Hematopoietic multipotent progenitor cell treated with erythropoietin and hydrocortisone succinate and interleukin-3 and kit ligand, for 15 days (in vitro differentiated cells): ENCODE measurements at regions not wholly inside any gene's neighbourhood (a gene's known extent, or its start where the extent isn't known, plus 50 kb on each side); places are given as distances from the start of the nearest gene placed in this dataset.
A peak's percentile ranks its signal among the peaks of the same experiment; 100 is the strongest.

Source experiments
- DNase-seq: peaks from one replicate; pipeline ENCODE4 v3.0.0-alpha.2; 2015; ENCODE audit warnings: low spot score

DNA sequence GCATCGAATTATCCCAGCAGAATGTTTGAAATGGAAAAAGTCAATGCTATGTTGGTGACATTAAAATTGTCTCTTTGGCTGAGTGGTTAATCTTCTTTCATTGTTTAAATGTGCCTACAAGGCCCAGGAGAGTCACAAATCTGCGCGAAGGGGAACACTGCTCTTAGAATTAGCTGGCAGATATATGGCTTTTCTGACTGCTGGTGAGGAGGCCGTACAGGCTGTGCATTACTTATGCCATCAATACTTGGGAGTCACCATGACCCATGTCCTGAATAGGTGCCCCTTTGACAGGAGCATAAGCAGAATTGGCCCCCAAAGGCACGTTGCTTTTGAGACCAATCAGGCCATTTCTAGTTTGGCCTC lies 521.5 kb downstream of the FUT8 start:
- DNase-seq, result no peak

DNA sequence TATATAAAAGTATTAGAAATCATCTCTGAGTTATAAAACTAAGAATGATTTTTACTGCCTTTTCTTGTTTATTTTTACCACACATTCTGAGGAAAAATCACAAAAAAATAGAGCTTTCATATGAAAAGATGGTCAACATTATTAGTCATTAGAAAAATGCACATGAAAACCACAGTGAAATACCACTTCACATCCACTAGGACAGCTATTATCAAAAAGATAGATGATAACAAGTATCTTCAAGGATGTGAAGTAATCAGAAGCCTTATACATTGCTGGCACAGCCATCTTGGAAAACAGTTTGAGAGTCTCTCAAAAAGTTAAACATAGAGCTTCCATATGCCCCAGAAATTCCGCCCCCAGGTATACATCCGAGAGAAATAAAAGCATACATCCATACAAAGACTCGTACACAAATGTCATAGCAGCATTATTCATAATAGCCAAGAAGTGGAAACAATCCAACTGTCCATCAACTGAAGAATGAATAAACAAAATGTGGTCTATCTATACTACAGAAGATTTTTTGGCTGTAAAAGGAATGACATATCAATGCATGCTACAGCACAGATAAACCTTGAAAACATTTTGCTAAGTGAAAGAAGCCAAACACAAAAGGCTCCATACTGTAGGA lies 523.9 kb downstream of the FUT8 start:
- no peak for DNase-seq

GRCh38 chr14:65937079-65937959 lies 524.8 kb downstream of the FUT8 start:
- no peak for DNase-seq

DNA sequence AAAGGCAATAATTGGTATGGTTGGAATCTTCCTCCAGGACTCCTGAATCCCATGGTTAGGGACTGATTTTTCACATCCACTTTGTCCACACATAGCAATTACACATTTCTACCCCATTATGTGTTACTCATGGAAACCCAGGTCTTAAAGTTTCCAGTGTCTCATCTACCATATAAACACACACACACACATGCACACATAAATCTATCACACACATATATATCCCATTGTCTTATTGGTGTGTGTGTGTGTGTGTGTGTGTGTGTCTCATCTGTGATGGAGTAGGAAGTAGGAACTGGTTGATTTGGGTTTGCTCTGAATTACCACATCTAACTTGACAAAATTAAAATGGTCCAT lies 525.4 kb downstream of the FUT8 start:
- DNase-seq, result no peak

DNA sequence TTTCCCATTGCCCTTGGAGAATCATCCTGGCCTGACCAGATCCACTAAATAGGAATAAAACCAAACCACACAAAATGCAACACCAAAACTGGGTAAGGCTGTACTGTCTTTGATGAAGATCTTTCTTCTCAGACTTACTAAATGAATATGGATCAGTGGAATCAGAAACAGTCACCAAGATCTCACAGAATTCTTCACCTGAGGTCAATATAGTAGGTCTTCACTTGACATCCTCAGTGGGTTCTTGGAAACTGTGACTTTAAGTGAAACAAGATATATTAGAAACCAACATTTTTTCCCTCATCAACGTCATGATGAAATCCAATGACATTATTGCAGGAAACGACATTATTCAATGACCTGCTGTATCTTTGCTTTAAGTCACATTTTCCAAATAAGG lies 526.2 kb downstream of the FUT8 start:
- DNase-seq, result no peak

GRCh38 chr14:65939184-65939583 lies 526.7 kb downstream of the FUT8 start:
- no peak for DNase-seq

GRCh38 chr14:65940056-65940735 lies 527.7 kb downstream of the FUT8 start:
- DNase-seq, result no peak

GRCh38 chr14:65941091-65941490 lies 528.6 kb downstream of the FUT8 start:
- DNase-seq, result no peak

DNA sequence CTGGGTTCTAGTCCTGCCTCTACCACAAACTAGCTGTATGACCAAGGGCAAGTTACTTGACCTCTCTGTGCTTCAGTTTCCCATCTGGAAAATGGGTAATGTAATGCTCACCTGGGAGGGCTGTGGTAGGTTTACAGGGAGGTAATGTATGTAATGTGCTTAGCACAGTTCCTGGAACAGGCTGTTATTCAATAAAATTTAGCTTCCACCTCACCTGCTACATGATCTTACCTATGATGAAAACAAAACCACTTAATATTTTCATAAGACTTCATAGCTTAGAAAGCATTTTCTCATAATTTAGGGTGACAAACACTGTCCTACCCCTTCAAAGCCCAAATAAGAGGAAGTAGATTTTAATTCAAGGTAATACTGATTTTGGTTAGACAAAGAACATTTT lies 530.6 kb downstream of the FUT8 start:
- DNase-seq, result no peak

GRCh38 chr14:65943916-65944410 lies 531.4 kb downstream of the FUT8 start:
- DNase-seq, result no peak

DNA sequence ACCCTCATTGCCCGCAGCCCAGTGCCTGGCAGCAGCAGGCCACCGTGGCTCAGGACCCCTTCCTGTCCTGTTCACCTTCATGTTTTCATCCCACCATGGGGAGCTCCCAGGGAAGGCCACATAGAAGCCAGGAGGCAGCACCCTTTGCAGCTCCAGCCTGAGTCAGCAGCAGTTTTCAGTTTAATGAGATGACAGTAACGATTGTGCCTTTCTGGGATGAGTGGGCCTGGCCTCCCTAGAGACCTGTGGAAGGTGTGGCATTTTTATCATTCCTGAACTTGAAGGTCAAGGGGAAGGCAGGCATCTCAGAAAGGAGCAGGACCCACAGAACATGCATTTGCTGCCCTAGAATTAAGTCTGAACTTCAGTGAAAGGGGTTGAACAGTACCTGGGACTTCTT lies 532.8 kb downstream of the FUT8 start:
- DNase-seq, result no peak

DNA sequence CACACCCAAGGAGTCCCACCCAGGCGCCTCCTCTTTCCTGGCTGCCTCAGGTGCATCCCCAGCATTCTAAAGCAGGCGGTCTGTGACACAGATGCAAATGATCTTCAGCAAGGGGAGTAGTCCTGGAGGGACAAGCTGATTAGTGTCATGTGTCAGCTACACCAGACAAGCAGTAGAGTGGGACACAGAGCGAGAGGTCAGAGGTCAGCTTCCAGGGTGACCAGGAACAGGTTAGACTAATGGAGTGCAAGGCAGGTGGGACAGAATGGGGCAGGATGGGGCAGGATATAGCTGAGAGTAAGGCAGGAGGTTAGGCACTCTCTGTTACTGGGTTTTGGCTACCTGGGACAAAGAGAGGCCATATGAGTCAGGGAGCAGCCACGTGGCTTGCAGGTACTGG lies 534.0 kb downstream of the FUT8 start:
- DNase-seq, result no peak

DNA sequence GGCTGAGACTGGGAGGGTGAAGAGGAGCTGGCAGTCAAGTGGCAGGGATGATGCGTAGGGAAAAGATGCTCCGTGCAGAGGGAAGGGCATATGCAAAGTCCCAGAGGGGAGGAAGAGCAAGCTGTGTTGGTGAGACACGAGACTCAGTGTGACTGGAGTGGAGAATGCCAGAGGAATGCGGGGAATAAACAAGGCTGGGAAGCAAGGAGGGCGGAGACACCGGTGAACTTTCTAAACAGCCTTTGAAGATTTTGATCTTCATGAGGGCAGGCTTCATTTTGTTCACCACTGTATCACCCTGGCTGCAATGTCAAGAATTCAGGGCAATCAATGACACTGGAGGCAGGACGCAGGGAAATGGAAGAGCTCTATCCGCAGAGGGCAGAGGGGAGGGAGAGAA lies 535.8 kb downstream of the FUT8 start:
- no peak for DNase-seq

DNA sequence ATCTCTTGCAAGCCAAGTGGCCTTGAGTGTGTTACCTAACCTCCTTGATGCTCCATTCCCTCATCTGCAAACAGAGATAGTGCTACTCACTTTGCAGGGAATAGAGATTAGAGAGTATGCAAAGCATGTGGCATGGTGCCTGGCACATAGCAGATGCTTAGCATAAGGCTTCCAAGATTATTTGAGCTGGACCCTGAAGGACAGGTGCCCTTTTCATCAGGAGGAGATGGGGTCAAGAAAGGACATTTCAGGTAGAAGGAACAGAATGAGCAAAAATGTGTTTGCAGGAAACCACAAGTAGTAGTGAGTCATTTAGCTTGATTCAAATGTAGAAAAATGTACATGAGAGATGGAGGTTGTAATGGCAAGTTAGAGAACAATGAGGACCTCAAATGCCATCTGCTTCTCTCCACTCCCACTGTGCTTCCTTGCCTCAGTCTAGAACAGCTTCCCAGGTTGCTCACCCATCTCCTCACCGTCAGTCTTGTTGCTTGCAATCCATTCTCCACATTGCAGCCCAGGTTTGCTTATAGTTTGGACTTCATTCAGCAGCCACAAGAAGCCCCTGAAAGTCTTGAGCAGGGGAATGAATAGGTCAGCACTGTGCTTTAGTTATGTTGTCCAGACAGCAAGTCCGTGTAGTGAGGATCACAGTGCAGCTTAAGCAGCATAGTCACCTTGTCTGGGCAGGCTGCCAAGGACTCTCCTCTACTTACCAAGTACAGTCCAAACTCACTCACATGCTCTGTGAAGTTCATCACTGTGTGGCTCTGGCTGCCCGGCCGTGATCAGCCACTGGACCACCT lies 536.3 kb upstream of the CCDC196 start:
- peak; percentile 62 for DNase-seq

DNA sequence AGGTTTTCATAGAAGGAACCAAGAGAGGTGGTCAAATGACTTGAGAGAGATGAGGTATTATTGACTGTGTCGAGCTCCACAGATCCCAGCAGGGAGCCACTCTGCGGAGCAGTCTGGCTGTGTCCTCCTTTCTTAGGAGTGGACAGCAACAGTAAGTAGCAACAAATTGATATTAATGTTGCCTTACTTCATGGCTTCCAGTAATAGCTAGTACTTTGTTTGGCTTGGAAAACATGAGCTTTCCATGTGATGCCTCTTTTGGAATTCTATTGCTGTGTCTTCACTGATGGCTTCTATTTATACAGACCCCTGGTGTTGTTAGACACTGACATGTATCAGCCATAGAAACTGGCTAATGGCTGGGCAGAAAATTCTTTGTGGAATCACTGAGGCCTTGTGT lies 531.2 kb upstream of the CCDC196 start:
- no peak for DNase-seq

GRCh38 chr14:65957631-65958205 lies 528.5 kb upstream of the CCDC196 start:
- DNase-seq, result no peak

GRCh38 chr14:65958664-65959562 lies 527.3 kb upstream of the CCDC196 start:
- peak; percentile 41 for DNase-seq

- no peak for DNase-seq
Observed at GRCh38 chr14:65959563-65960024, 526.6 kb upstream of the CCDC196 start.

GRCh38 chr14:65961004-65961403 lies 525.2 kb upstream of the CCDC196 start:
- peak; percentile 44 for DNase-seq

DNA sequence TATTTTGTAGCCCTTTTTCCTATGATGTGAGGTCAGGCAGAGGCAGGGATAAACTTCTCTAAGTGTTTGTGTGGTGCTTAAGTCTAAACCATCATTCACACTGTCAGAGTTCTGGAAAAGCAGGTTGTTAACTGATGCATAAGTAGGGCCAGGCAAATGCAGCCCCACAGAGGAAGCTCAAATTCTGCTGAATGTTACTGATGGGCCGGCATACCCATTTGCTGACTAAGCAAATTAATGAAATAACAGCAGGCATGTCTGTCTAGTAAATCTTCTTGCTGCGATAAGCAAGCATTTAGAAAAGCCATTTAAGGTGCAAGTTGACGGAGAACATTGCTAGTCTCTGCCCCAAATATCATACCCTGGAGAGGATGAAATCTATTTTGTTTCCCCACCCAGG lies 523.2 kb upstream of the CCDC196 start:
- DNase-seq, result no peak

GRCh38 chr14:65964366-65964765 lies 521.8 kb upstream of the CCDC196 start:
- no peak for DNase-seq
